Stimulated activated CD8-positive, alpha-beta memory T cell treated with anti-CD3 and anti-CD28 coated beads, Interleukin-7, amount 100 ng/mL, for 24 hours (primary cell): ENCODE measurements at regions not wholly inside any gene's neighbourhood (a gene's known extent, or its start where the extent isn't known, plus 50 kb on each side); places are given as distances from the start of the nearest gene placed in this dataset.

Experiments used
- DNase-seq: peaks from one replicate; pipeline ENCODE4 v3.0.0-alpha.2; 2020; ENCODE audit warnings: low read depth

GRCh38 chr14:97873291-97873690, 1076.1 kb downstream of the VRK1 start:
- DNase-seq, result no peak

GRCh38 chr14:97874394-97874793, 1077.2 kb downstream of the VRK1 start:
- DNase-seq, result no peak

- no peak for DNase-seq
Measured at GRCh38 chr14:97878206-97878605, 1081.0 kb downstream of the VRK1 start.

GRCh38 chr14:97878727-97879126, 1081.5 kb downstream of the VRK1 start:
- no peak for DNase-seq

- no peak for DNase-seq
Measured at GRCh38 chr14:97887690-97888089, 1090.5 kb downstream of the VRK1 start.

- no peak for DNase-seq
Measured at GRCh38 chr14:97888331-97888730, 1091.1 kb downstream of the VRK1 start.

GRCh38 chr14:97891515-97891914, 1094.3 kb downstream of the VRK1 start:
- DNase-seq, result no peak

GRCh38 chr14:97894552-97894951, 1097.4 kb downstream of the VRK1 start:
- no peak for DNase-seq

- DNase-seq, result no peak
Measured at GRCh38 chr14:97900196-97900854, 1103.1 kb downstream of the VRK1 start.

GRCh38 chr14:97902630-97903029, 1105.4 kb downstream of the VRK1 start:
- DNase-seq, result no peak

GRCh38 chr14:97903821-97904220, 1106.6 kb downstream of the VRK1 start:
- DNase-seq, result no peak

GRCh38 chr14:97912217-97912616, 1115.0 kb downstream of the VRK1 start:
- no peak for DNase-seq

GRCh38 chr14:97916100-97916499, 1118.9 kb downstream of the VRK1 start:
- no peak for DNase-seq

GRCh38 chr14:97916669-97917568, 1119.7 kb downstream of the VRK1 start:
- no peak for DNase-seq

GRCh38 chr14:97920201-97920600, 1123.0 kb downstream of the VRK1 start:
- DNase-seq, result no peak

- DNase-seq, result no peak
Measured at GRCh38 chr14:97921296-97921695, 1124.1 kb downstream of the VRK1 start.

- DNase-seq, result no peak
Measured at GRCh38 chr14:97924922-97925613, 1127.9 kb downstream of the VRK1 start.

- no peak for DNase-seq
Measured at GRCh38 chr14:97930166-97930565, 1133.0 kb downstream of the VRK1 start.

GRCh38 chr14:97931273-97931672, 1134.1 kb downstream of the VRK1 start:
- DNase-seq, result no peak

- DNase-seq, result no peak
Measured at GRCh38 chr14:97942921-97943320, 1145.7 kb downstream of the VRK1 start.

- DNase-seq, result no peak
Measured at GRCh38 chr14:97943619-97944018, 1146.4 kb downstream of the VRK1 start.

- no peak for DNase-seq
Measured at GRCh38 chr14:97944380-97944779, 1147.2 kb downstream of the VRK1 start.

GRCh38 chr14:97945631-97946030, 1148.4 kb downstream of the VRK1 start:
- DNase-seq, result no peak
